ENCODE measurements at regions not wholly inside any gene's neighbourhood (a gene's known extent, or its start where the extent isn't known, plus 50 kb on each side); places are given as distances from the start of the nearest gene placed in this dataset.

DNA sequence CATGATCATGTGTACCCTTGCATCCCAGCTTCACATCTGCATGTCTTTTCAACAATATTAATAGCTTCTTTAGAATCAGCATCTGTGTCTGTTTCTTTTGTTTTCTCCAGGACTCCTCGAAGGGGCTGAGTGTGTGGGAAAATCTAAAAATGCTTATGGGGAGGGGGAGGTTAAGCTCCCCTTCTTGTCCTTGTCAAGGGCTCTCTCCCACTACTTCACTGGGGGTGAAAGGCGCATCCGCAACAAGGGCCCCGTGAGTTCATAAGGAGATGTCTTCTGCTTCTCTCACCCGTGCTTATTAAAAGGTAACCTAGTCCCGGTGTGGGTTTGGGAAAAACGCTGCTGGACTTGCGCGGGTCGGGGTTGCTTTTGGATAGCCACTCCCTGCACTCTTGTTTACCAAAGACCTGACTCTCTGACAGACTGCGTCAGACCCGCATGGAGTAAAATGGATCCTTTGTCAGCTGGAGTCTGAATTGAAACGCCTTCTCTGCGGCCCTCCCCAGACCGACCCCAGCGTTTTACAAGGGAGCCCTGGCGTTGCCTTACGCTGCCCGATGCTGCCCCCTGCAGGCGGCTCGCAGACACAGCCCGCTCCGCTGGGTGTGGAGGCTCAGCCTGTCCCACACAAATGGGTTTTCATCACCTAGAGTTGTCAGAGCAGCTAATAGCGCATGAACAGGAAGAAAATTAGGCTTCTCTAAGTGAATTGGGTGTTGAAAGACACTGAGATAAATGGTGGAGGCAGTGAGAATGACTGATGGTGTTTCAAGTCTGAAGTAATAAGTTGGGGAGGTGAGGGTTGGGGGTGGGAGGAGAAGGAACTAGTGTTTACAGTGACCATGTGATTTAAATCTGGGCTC lies 53.8 kb downstream of the IER5 start:
- peak; percentile 93 for DNase-seq

DNA sequence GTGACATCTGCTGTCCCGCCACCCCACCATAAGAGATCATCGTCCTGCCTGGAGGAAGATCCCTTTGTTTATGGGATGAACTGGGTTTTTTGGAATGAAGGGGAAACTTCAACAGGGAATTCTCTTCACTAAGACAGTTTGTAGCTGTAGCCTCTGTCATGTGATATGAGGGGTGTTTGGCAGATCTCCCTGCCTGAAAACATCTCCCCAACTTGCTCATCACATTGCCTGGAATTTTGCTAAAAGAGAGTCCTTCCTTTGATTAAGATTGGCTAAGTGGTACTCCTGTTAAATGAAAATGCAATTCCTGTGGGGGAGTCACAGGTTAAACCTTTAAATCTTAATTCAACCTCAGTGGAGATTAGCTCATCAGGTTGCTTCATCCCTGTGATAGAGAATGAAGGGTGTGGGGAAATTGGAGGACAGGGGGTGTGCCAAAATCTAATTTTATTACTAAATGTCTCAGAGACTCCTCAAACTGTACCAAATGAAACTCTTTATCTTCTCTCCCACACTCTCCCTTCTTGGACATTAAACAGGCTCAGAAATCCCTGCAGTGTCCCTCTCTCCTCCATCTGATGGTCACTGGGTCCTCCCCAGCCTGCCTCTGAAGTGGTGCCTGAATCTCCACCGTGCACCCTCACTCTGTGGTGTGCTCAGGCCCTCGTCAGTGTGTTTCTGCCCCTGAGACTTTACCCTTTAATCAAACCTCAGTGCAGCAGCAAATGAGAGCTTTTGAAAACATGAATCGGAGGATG lies 54.8 kb downstream of the IER5 start:
- DNase-seq = no peak

DNA sequence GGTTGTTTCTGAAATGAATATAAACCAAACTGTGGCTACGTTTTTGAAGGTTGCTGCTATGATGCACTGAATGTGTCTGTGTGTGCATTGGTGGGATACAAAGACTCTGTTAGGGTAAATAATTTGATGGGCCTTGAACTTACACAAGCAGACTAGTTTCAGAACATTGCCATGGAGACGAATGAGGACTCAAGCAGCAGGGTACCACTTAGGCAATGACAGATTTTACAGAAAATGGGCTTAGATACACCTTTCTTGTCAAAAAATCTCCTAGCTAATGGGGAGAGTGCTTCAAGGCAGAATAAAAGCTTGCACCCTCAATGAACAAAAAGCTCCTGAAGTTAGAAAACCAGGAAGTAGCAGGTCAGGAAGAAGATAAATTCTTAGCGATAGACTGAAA lies 55.7 kb downstream of the IER5 start:
- no peak for DNase-seq

DNA sequence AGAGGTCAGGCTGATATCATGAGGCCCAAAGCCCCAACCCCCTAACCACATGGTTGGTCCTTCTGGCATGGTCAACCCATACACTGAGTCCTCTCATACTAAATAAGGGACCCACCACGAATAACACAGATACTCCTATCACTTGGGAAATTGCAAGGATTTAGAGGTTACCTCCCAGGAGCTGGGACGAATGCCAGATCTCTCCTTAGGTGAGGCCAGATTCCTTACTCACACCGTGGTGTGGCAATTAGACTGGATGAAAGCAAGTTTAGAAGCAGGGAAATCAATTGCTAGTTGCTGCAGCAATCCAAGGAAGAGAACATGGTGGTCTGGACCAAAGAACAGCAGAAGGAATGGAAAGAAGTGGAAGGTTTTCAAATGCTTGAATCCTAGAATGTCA lies 60.1 kb downstream of the IER5 start:
- no peak for DNase-seq

DNA sequence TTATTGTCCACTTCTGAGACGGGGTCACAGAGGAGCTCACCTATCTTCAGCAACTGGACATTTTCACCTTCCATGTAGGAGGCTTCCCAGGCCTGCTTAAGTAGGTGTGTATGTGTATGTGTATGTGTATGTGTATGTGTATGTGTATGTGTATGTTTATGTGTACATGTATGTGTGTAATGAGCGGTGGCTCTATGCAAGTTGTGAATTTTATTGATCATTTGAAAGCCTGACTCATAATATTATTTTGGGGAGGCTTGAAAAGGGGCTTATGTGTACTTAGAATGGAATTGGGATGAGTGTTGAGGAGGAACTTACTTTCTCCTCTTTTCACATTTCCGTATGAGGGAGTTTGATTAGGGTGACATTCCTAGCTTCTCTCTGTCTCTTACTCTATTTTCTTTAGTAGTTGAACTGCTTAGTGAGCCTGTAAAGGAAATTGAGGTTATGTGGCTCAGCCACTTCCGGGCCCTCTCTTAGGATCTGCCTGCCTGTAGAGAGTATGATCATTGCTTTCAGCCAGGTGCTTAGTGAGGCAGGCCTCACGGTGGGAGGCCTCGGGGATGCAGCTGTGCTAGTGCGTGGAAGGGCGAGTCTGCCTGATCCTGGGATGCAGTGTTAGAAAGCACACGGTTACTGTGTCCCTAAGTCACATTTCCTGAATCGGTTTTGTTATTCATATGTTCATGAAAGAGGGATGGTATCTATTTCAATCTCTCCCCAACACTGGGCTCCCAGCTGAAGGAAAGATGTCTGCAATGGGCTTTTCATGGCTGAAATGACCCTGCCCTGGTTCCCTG lies 61.0 kb downstream of the IER5 start:
- DNase-seq = peak; percentile 74

DNA sequence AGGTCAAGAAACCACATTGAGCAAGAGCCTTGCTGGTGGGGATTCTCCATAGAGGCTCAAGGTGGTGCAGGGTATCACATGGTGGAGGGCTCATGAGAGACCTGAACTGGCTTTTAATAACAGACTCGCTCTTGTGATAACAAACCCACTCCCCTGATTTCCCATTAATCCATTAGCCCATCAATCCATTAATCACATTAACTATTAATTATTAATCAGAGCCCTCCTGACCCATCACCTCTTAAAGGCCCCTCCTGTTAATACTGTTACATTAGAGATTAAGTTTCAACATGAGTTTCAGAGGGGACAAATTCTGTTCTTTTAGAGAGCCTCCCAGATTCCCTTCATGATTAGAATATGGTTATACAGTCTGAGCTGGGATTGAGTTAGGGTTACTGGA lies 61.8 kb downstream of the IER5 start:
- no peak for DNase-seq

DNA sequence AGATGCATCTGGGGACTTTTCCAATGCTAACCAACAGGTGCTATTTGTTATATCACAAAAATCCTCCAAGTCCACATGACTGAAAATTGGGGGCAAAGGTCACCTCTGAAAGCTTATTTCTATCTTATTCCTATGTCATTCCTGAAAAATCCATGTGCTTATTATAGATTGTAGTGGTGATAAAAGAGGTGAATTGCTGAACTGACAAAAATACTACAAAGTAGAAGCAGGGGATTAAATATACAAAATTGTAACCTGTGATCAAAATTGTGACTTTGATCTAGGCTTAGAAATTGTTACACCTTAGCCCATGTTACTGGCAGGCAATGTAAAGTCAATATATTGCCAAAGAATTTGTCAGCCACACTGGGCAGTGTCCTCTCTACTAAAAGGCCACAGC lies 62.3 kb downstream of the IER5 start:
- no peak for DNase-seq

DNA sequence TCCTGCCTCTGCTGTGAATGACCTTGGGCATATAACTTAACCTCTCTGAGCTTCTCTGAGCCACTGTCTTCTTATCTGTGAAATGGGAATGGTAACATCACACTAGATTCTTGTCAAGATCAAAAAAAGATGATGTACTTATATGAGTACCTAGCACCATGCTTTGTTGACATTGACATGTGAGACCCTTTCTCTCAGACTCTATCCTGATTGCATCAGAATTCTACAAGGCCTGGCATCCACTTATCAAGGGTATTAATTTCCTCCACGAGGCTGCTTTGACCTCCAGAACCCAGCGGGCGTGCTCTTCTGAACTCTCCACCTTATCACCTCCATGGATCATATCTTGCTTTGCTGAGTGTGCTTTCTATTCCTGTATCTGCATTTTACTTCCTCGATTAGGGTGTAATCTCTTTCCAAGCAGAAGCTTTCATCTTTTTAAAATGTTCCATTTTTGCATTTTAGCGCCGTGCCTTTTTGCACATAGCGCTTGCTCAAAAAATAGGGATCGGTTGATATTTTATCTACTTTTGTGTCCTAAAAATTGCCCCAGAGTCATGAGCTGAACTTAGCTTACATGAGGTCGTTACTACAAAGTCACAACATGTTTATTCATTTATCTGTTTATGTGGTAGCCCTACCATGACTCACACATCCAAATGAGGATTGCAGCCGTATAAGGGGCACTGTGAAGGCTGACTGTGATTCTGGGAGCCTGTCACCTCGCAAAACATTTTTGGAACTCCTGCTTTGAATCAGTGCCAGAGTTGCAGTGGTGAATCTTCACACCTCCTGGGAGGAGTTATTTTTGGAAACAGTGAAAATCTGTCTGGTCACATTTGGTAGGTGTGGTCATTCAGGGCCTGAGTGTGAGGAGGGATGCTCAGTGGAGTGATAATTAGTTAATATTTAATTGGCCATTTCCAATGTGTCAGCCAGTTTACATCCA lies 63.2 kb downstream of the IER5 start:
- no peak for DNase-seq

DNA sequence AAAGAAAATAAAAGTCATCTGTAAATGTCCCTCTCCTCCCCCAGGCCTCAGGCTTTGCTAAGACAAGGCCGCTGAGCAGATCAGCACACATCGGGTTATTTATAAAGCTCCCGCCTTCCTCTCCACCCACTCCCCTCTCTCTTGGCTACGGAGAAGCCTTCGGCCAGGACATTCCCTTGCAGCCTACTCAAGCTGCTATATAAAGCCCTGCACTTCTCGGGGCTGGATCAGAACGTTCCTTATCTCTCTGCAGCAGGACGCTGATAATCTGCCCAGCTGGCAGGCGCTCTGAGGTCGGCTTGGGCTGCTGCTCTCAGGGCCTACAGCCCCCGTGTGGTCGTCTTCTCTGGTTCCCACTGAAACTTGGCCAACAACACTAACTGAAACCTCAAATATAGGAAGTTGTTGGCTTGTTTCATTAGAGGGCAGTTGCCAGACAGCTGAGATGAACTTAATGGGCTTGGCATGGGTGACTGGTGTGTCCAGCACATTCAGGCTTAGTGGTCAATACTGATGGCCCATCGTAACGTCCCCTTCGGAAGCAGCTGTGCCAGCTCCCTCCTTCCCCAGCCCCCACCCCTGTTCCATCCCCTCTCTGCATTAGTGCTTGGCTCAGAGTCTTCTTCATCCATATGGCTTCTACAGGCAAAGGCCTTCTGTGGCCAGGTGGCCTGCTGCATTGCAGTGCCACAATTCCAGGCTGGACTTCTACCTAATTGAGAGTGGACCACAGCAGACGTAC lies 64.6 kb downstream of the IER5 start:
- no peak for DNase-seq

DNA sequence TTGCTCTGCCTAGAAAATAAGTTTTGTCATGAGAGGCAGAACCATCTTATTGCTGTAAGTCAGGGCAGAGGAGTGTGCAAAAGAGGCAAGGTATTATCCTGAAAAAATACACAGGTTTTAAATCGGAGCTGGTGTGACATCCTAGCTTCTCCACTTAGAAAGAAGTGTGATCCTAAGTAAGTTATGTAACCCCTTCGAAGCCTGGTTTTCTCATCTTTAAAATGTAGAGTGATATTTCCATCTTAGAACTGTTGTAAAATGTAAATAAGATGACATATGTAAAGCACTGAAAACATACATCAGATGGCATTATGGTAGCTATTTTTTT lies 65.1 kb downstream of the IER5 start:
- DNase-seq = no peak

DNA sequence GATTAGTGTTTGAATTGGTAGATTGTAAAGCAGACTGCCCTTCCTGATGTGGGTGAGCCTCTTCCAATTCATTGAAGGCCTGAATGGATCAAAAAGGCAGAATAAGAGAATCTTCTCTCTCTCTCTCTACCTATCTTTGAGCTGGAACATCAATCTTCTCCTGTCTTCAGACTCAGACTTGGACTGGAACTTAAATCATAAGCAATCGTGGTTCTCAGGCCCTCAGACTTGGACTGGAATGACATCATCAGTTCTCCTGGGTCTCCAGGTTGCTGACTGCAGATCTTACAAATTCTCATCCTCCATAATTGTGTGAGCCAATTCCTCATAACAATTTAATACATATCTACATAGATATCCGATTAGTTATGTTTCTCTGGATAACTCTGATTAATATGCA lies 66.8 kb downstream of the IER5 start:
- DNase-seq = no peak

DNA sequence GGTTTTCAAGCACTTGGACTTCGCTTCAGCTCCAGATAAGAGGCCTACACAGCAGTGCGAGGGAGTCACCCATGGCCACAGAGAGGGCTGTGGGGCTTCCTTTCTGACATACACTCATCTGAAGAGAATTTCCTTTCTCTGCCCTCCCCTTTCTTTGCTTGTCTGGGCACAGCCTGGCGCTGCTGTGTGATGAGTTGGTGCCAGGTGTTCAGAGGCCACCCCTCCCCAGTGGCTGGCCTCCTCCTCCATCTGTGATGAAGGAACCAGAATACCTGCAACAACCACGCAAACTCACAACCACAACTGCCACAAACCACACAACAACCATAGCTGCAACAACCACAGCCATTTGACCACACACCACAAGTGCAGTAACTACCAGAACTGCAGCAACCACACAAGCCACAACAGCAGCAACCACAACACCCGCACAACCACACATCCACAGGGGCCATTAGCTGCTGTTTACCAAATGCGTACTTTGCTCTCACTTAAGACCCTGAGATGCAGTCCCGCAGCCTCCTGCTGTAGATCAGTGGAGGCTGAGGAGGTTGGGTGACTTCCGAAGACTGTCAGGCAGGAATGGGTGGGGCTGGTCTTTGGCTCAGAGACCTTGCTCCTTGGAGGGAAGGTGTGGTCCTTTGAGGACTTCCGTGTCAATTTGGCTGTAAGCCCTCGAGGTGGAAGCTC lies 71.1 kb downstream of the IER5 start:
- peak; percentile 58 for DNase-seq

DNA sequence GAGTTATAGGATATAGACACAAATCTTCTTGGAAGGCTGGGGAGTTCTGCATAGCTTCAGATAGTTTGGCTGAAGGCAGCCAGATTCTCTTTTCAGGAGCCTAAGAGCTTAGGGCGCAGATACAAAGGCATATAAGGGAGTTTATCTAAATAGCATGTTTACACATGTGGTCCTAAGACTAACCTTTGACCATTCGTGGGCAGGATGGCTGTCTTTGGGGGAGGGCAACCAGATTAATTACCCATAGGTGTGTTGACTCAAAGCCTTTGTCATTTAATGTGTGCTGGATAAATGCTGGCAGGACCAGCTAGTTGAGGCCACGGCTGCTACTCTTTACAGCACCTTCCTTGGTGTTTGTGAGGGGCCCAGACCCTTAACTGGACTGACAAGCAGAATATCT lies 71.8 kb downstream of the IER5 start:
- DNase-seq = no peak

DNA sequence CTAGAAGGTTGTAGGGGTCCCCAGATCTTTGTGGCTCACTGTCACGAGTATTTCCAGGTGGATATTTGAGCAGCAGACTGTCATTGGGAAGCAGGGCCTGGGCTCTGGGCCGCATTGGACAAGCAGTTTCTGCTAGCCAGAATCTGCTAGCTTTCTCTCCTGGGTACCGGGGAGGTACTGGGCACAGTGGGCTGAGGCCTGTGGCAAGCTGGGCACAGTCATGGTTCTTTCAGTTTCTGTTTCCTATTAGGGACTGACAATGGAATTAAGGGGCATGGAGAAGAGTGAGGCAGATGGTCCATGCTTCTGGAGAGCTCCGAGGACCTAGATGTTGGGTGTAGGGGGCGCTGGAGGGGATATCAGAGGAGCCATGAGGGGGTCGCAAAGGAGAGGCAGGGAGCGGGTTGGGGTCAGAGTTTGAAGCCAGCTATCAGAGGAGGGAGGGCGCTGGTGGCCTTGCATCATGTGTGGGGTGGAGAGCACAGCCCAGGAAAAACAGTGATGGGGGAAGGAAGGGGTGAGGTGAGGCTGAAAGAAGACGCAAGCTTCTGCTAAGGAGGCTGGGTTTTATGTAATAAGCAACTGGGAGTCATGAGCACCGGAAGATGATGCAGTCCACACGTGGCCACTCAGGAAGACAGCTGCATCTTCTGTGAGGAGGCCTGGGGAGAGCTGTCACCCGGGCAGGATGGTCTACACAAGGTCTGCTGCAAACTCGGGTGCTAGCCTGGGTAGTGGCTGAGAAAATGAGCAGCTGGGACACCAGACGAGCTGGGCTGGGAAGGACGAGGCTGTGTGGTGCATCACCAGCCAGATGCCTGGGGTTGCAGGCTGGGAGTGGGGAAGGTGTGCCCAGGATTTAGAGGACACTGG lies 72.7 kb downstream of the IER5 start:
- no peak for DNase-seq

DNA sequence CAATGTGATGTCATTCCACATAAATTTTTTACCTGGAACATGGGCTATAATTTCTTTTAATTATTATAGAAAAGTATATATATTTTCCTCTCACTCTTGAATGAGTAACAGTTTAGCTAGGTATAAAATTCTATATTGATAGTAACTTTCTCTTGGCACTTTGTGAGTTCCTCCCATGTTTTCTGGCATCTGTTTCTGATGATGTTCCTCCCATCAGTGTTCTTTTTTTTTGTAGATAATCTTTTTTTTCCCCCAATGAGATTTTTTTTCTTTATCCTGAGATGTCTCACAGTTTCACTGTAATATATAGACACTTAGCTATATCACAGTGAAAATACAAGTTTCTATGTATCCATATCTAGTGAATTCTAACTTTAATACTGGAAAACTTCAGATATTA lies 75.2 kb downstream of the IER5 start:
- DNase-seq = no peak

DNA sequence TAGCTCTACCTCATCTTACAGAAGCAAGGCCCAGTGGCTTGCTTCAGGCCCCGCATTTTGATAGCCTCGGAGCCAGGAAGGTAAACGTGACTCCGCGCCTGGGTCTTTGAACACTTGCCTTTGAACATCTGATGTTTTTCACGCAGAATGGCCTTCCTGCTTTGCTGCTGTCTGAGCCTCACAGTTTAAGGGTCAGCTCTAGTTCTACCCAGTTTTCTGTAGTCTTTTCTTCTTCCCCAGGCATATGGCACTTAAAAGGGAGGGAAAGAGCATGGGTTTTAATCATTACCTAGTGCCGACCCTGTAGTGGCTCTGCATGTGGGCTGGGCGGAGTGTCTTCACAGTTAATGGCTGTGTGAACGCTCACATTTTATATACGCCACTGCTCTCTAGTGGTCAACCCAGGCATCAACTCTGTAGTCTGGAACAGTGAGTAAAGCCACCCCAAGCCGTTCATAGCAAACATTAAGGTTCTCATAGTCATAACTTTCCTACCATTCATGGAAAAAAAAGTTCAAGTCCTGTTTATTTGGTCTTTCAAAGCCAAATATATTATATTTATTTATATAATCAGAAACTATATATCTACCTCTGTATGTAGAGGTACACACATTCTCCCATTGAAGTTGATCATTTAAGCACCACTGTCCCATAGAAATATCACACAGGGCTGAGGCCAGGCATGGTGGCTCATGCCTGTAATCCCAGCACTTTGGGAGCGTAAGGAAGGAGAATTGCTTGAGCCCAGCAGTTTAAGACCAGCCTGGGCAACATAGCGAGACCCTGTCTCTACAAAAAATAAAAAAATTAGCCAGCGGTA lies 78.1 kb downstream of the IER5 start:
- peak; percentile 82 for DNase-seq

DNA sequence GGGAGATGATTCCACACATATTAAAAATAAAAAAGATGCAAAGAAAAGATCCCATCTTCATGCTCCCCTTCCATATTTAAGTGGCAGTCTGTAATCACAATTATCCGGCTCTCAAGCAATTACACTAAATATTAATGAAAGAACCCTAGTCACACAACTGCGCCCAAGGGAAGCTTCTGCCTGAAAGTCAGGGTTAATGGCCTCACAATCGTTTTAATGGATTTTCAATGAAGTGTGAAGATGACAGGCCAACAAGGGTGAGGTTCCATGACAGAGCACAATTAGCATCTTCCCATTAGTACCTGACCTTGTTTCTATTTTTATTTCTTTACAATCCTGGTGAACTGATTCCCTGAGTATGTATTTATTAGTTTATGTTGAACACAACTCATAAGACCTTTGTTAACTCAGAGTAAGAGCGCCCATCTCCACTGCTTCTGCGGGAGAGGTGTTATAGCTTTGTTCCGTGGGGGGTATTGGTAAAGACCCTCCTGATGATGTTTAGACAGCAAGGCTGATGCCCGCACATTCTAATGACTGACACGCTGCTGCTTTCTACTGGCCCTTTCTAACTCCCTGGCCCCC lies 80.9 kb downstream of the IER5 start:
- no peak for DNase-seq

DNA sequence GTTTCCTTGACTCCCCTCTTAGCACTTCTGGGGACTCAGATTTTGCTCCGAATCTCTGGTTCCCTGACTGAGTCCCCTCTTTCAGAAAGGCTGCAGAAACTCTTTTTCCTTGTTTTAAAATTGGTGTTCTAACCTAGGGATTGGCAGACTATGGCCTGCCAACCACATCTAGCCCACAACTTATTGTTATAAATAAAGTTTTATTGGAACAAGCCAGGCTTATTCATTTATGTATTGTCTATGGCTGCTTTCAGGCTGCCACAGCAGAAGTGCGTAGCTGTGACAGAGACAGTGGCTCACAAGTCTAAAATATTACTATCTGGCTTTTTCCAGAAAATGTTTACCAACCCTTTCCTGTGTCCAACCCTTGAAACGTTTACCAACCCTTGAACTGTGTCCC lies 81.7 kb downstream of the IER5 start:
- DNase-seq = no peak

DNA sequence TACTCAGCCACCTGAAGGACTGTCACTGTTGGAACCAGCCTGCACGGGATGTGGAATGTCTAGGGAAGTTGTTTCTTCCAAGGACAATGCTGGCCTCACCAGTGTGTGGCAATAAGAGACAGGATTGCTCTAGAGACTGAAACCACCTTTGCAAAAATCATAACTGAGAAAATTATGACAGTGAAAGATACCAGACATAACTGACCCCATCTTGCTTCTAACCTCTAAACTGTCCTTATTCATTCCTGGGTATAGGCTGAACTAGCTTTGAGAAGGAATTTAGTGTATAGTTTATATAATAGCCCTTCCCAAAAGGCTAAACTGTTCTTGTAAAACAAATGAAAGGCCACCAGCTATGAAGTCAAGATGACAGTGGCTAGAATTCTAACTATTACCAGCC lies 83.6 kb downstream of the IER5 start:
- no peak for DNase-seq

Measured in stimulated activated CD4-positive, alpha-beta T cell treated with anti-CD3 and anti-CD28 coated beads, Interleukin-15, amount 100 ng/mL, for 24 hours (primary cell).